IPS-18a (cell line): ENCODE measurements at regions not wholly inside any gene's neighbourhood (a gene's known extent, or its start where the extent isn't known, plus 50 kb on each side); places are given as distances from the start of the nearest gene placed in this dataset.

ENCODE experiments used
- H3K27ac ChIP-seq: one replicate; pipeline ENCODE4 v1.5.1; 2013; ENCODE audit warnings: low read length
- H3K27me3 ChIP-seq: one replicate; pipeline ENCODE4 v1.6.1; 2013; ENCODE audit warnings: mild to moderate bottlenecking, low read length; ENCODE audit not compliant: control insufficient read depth, insufficient read depth
- H3K36me3 ChIP-seq: one replicate; pipeline ENCODE4 v1.6.1; 2013; ENCODE audit warnings: low read depth, low read length; ENCODE audit not compliant: control insufficient read depth
- H3K4me1 ChIP-seq: one replicate; pipeline ENCODE4 v1.6.1; 2013; ENCODE audit warnings: low read depth, low read length; ENCODE audit not compliant: control insufficient read depth
- H3K4me3 ChIP-seq: one replicate; pipeline ENCODE4 v1.5.1; 2013; ENCODE audit warnings: low read length
- H3K9ac ChIP-seq: one replicate; pipeline ENCODE4 v1.6.1; 2013; ENCODE audit warnings: mild to moderate bottlenecking, low read length, moderate library complexity
- H3K9me3 ChIP-seq: one replicate; pipeline ENCODE4 v1.6.1; 2013; ENCODE audit warnings: low read depth, low read length; ENCODE audit not compliant: control insufficient read depth

DNA sequence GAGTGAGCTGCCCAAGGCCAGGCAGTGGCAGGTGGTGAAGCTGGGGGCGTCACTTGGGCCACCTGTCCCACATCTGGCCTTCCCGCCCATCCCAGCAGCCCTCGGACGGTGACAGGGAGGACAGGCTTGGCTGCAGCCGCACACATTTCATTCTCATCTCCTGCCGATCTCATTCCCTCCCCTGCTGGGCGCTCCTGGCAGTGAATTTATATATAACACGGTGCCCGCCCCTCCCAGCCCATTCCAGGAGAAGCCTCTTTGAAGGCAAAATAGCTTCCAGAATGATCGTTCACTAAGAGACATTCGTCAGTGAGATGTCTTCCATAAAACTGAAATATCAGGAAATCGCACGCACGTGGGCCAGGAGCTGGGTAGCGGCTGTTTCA, 861.3 kb downstream of the TBC1D22A start:
- H3K9me3 ChIP-seq, result no peaks in the 10 kb centered on the region
- no peak overlapping the region for H3K9ac ChIP-seq
- H3K4me3 ChIP-seq, result no peak overlapping the region
- H3K4me1 ChIP-seq, result no peaks in the 10 kb centered on the region
- H3K27me3 ChIP-seq, result no peaks in the 10 kb centered on the region
- no peaks in the 10 kb centered on the region for H3K36me3 ChIP-seq
- H3K27ac ChIP-seq, result no peak overlapping the region

DNA sequence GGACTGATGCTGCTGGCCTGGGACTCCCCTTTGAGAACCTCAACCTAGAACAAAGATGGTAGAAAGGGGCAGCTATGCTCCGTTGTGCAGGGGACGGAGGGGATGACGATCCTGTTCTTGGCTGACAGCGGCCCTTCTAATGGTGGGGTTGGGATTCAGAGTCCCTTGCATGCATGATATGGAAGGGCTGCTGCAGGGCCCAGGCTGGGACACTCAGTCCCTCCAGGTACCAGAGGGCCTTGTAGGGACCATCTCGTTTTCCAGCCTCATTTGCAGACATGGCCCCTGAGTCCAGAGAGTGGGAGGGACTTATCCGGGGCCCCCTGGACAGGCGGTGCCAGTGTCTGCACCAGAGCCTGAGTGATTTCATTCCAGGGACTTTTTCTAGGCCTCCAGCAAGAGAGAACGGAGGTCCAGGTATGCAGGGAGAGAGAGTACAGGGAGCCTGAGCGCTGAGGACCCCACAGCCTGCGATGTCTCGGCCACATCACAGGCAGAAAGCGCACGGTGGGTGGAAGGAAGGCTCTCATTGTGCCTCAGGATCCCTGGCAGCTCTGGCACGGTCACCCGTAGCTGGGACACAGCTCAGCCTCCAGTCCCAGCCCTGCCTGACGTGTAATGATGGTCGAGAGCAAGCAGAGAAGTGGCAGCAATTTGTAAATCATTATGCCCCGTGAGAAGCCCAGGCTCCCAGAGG, 860.8 kb downstream of the TBC1D22A start:
- no peak overlapping the region for H3K27ac ChIP-seq
- H3K4me1 ChIP-seq, result no peaks in the 10 kb centered on the region
- H3K9me3 ChIP-seq, result no peaks in the 10 kb centered on the region
- no peaks in the 10 kb centered on the region for H3K36me3 ChIP-seq
- H3K9ac ChIP-seq, result no peak overlapping the region
- no peak overlapping the region for H3K4me3 ChIP-seq
- no peaks in the 10 kb centered on the region for H3K27me3 ChIP-seq

DNA sequence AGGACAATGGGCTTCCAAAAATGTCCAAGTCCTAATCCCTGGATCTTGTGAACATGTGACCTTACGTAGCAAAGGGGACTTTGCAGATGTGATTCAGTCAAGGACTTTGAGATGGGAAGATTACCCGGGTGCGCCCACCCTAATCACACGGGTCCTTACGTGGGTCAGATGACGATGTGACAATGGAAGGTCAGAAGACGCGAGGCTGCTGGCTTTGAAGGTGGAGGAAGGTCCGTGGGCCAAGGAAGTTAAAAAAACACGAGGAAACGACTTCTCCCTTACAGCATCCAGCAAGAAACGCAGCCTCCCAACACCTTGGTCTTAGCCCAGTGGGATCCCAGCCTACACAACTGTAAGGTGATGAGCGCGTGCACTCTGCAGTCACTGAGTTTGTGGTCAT, 860.1 kb downstream of the TBC1D22A start:
- Histone ChIP-seq H3K4me3 (no peak overlapping the region), H3K27me3 (no peaks in the 10 kb centered on the region), H3K27ac (no peak overlapping the region), H3K9me3 (no peaks in the 10 kb centered on the region), H3K4me1 (no peaks in the 10 kb centered on the region), H3K36me3 (no peaks in the 10 kb centered on the region), H3K9ac (no peak overlapping the region)

DNA sequence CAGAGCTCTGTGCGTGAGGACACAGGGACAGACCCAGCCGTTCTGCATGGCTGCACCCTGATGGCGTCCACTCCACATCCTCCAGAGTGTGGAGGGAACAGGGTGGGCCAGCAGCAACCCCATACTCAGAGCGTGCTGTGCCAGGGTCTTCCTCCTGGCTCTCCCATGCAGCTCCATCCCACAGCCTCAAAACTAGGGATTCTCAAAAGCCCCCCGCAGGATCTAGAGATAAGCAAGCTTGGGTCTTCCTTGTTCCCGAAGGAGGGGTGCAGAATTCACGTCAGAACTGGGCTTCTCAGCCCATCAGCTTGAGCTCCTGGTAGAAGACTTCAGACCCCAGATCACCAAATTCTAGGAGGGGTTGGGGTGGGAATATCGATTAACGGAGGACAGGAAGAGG, 858.8 kb downstream of the TBC1D22A start:
- Histone ChIP-seq H3K27ac (no peak overlapping the region), H3K27me3 (no peaks in the 10 kb centered on the region), H3K9me3 (no peaks in the 10 kb centered on the region), H3K4me1 (no peaks in the 10 kb centered on the region), H3K9ac (no peak overlapping the region), H3K36me3 (no peaks in the 10 kb centered on the region), H3K4me3 (no peak overlapping the region)

DNA sequence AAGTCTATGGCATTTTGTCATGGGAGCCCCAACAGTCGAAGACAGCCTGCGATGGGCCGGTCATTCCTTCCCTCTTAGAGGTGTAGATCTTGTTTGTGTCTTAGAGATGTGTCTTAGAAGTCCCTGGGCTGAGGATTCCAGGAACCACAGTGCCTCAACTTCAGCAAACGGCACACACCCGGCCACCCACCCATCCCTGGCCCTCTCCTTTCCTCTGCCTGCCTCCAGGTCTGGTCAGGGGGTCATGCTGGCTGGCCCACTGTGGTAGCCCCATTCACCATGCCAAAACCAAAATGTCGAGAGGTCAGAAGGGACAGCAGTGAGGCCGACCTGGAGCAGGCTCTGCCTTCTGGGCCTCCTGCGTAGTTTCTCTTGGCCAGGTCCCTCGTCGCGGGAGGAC, 857.9 kb downstream of the TBC1D22A start:
- H3K9ac ChIP-seq, result no peak overlapping the region
- H3K9me3 ChIP-seq, result no peaks in the 10 kb centered on the region
- H3K36me3 ChIP-seq, result no peaks in the 10 kb centered on the region
- no peaks in the 10 kb centered on the region for H3K4me1 ChIP-seq
- no peaks in the 10 kb centered on the region for H3K27me3 ChIP-seq
- H3K4me3 ChIP-seq, result no peak overlapping the region
- H3K27ac ChIP-seq, result no peak overlapping the region

DNA sequence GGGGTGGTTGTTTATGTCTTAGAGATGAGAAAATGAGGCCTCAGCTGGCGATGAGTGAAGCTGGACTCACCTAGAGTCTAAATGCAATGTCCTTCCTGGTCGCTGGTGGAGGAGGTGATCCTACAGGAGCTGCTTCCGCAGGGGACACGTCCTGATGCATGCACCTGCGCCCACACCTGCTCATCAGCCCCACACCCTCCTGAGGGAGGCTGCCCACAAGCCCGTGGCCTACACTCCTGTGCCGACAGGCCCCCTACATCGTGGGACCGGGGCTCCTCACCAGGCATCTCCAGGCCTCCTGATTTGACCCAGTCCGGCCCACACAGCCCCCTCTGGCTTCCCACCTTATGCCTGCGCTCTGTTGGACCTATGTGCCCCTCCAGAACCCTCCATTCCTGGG, 857.2 kb downstream of the TBC1D22A start:
- no peaks in the 10 kb centered on the region for H3K27me3 ChIP-seq
- no peak overlapping the region for H3K4me3 ChIP-seq
- no peak overlapping the region for H3K9ac ChIP-seq
- no peaks in the 10 kb centered on the region for H3K9me3 ChIP-seq
- no peak overlapping the region for H3K27ac ChIP-seq
- no peaks in the 10 kb centered on the region for H3K4me1 ChIP-seq
- no peaks in the 10 kb centered on the region for H3K36me3 ChIP-seq

DNA sequence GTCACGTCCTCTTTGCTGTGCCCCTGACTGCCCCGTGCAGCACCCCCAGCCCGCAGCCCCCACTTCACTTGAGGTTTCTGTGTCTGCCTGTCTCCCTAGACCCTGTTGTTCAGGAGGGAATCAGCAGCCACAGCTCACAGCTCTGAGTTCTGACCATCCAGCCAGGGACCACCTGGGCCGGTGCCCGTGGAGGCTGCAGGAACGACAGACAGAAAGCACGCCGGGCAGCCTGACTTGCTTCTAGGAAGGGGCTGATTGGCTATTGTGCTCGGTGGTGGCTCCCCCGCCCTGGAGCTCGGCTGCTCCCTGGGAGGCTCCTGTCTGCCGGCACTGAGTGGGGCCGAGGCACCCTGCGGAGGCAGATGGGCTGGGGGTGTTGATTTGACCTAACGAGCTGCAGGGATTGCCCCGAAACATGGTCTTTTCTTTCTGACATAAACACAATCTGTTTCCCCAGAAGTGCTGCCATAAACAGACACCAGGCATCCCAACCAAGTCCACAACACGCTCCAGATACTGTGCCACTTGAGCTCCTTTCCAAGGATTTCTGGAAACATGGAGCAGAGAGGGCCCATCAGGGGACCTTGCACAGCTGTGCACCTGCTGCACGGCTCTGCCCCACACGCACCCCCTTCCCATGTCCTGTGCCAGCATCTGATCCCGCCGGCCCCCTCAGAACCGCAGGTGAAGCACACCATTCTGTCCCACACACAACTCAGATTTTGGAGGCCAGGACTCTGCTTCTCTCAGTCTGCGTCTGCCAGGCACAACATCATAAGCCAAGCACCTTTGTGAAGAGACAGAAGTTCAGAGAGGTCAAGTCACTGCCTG, 855.9 kb downstream of the TBC1D22A start:
- H3K4me1 ChIP-seq, result no peaks in the 10 kb centered on the region
- no peak overlapping the region for H3K9ac ChIP-seq
- H3K27me3 ChIP-seq, result no peaks in the 10 kb centered on the region
- H3K9me3 ChIP-seq, result no peaks in the 10 kb centered on the region
- H3K4me3 ChIP-seq, result no peak overlapping the region
- no peaks in the 10 kb centered on the region for H3K36me3 ChIP-seq
- H3K27ac ChIP-seq, result no peak overlapping the region

DNA sequence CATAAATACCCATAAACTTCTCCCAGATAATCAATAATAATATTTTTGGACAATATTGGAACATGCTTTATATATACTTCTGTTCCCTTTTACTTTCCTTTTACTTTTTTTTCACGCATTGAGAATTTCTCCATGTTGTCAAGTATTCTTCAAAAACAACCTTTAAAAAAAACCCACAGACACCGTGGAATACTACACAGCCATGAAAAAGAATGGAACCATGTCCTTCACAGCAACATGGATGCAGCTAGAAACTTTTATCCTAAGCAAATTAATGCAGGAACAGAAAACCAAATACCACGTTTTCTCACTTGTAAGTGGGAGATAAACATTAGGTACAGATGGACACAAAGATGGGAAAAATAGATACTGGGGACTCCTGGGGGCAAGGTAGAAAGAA, 854.7 kb downstream of the TBC1D22A start:
- H3K27me3 ChIP-seq, result no peaks in the 10 kb centered on the region
- H3K4me1 ChIP-seq, result no peaks in the 10 kb centered on the region
- H3K4me3 ChIP-seq, result no peak overlapping the region
- no peaks in the 10 kb centered on the region for H3K36me3 ChIP-seq
- no peaks in the 10 kb centered on the region for H3K9me3 ChIP-seq
- no peak overlapping the region for H3K27ac ChIP-seq
- no peak overlapping the region for H3K9ac ChIP-seq

DNA sequence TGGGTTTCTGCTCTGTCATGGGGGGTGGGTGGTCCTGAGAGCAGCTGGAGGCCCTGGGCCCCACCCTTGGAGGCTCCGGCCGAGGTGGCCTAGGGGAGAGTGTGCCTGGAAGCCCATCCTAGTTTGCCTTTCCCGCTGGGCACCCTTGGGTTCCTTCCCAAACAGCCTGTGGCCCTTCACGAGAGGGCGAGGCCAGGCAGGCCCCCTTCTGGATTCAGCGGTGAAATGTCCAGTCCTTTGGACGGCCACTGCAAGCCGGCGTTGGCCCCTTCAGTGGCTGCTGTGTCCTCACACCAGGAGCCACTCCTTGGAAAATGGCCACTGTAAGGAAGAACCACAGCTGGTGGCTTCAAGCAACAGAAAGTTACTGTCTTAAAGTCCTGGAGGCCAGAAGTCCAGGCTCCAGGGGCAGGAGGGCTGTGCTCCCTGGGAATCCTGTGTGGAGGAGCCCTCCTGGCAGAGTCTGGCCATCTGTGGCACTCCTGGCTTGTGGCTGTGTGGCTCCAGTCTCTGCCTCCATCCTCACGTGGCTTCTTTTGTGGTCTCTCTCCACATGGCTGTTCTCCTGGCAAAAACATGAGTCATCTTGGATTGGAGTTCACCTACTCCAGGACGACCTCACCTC, 854.1 kb downstream of the TBC1D22A start:
- Histone ChIP-seq H3K36me3 (no peaks in the 10 kb centered on the region), H3K4me1 (no peaks in the 10 kb centered on the region), H3K4me3 (no peak overlapping the region), H3K27me3 (no peaks in the 10 kb centered on the region), H3K27ac (no peak overlapping the region), H3K9ac (no peak overlapping the region), H3K9me3 (no peaks in the 10 kb centered on the region)

DNA sequence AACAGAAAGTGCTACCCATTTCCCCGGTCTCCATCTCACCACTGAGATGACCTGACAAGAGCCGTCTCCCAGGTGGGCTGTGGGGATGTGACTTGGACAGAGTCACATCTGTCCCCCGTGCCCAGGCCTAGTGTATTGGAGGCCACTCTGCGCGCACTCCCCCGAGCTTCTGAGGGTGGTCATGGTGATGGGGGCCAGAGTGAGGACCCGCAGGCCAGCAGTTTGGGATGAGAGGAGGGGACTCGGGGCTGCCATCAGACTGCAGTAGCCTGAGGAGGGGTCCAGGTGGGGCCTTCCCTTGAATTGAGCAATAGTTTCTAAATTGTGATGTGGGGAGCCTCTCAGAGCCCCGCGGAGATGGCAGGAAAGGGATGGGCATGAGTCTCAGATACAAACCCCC, 852.6 kb downstream of the TBC1D22A start:
- Histone ChIP-seq H3K9ac (no peak overlapping the region), H3K4me3 (no peak overlapping the region), H3K27me3 (no peaks in the 10 kb centered on the region), H3K36me3 (no peaks in the 10 kb centered on the region), H3K4me1 (no peaks in the 10 kb centered on the region), H3K9me3 (no peaks in the 10 kb centered on the region), H3K27ac (no peak overlapping the region)

DNA sequence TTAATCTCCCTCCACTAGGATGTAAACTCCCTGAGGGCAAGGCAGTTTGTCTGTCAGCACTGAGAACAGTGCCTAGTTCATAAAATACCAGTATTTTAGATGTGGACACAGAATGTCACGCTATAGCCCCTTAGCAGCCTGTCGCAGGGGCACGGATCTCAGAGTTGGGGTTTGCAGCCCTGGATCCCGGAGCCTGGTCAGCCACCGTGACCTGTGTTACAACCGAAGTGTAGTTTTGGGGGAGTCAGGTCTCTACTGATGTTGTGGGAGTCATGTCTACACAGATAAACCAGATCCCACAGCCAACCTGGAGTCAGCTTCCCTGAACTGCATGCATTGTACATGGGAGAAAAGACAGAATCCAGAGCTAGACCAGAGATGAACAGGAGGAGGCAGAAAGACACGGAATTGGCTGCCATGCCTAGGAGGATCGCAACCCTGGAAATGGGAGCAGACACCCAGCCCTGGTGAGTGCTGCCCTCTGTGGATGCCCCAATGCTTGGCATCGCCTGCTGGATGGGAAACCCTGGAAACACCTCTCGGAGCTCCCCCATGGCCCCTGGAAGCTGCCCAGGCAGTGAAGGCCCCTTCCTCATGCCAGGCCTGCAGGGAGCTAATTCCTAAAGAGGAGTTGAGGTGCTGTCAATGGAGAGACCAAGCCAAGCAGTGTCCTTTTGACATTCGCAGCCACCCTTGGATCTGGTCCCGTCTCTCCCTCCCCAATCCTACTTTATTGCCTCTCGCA, 851.3 kb downstream of the TBC1D22A start:
- H3K4me3 ChIP-seq, result no peak overlapping the region
- H3K36me3 ChIP-seq, result no peaks in the 10 kb centered on the region
- no peaks in the 10 kb centered on the region for H3K4me1 ChIP-seq
- no peaks in the 10 kb centered on the region for H3K9me3 ChIP-seq
- H3K27ac ChIP-seq, result no peak overlapping the region
- H3K27me3 ChIP-seq, result no peaks in the 10 kb centered on the region
- H3K9ac ChIP-seq, result no peak overlapping the region
